A673 (cell line): ENCODE measurements at regions not wholly inside any gene's neighbourhood (a gene's known extent, or its start where the extent isn't known, plus 50 kb on each side); places are given as distances from the start of the nearest gene placed in this dataset.
"Not testable (repeated sequence)": the region's sequence is repeated elsewhere in the genome, so short reads cannot be mapped to it uniquely, and the experiment has no call there.

Experiments
- BruUV-seq: library from RNA; stranded (reverse); fragments of 400-500 nt; replicated peaks from 2 replicates; lab custom pipeline; 2021; lab: Mats Ljungman, UMichigan
- CTCF ChIA-PET: fragments of 300-600 bp; sonication (Branson Sonifier 250); formaldehyde crosslinking; loops from one replicate; lab custom pipeline; 2022; ENCODE audit warnings: antibody characterized with exemption; lab: Charles Lee
- POLR2A ChIA-PET: fragments of 300-600 bp; sonication (Branson Sonifier 250); formaldehyde crosslinking; loops from one replicate; lab custom pipeline; 2022; ENCODE audit warnings: antibody characterized with exemption; ENCODE audit not compliant: low non-redundant PET; lab: Charles Lee
- DNase-seq: peaks from one replicate; pipeline ENCODE4 v3.0.0-alpha.2; 2015; ENCODE audit warnings: low spot score
- H3K27ac ChIP-seq: fragments of 200-600 bp; sonication (generic); 2 replicates; pipeline ENCODE4 v1.5.1; 2016; ENCODE audit warnings: mixed run types, low read depth, mild to moderate bottlenecking, mixed read lengths, antibody characterized with exemption, low read length; ENCODE audit not compliant: poor library complexity, severe bottlenecking
- H3K27me3 ChIP-seq: fragments of 200-600 bp; sonication (generic); replicated peaks from 2 replicates; pipeline ENCODE4 v1.6.1; 2017; ENCODE audit warnings: mixed run types, low read depth, mild to moderate bottlenecking, mixed read lengths, antibody characterized with exemption, low read length; ENCODE audit not compliant: insufficient read depth, poor library complexity
- H3K36me3 ChIP-seq: fragments of 200-600 bp; sonication (generic); 2 replicates; pipeline ENCODE4 v1.6.1; 2016; ENCODE audit warnings: mixed run types, mild to moderate bottlenecking, mixed read lengths, antibody characterized with exemption, low read length; ENCODE audit not compliant: insufficient read depth, poor library complexity, severe bottlenecking
- H3K4me1 ChIP-seq: fragments of 200-600 bp; sonication (generic); 2 replicates; pipeline ENCODE4 v1.6.1; 2017; ENCODE audit warnings: mixed run types, mild to moderate bottlenecking, mixed read lengths, antibody characterized with exemption, low read length; ENCODE audit not compliant: insufficient read depth, poor library complexity, severe bottlenecking
- H3K4me3 ChIP-seq: fragments of 200-600 bp; sonication (generic); 2 replicates; pipeline ENCODE4 v1.5.1; 2016; ENCODE audit warnings: low read depth, mixed run types, mild to moderate bottlenecking, mixed read lengths, low read length; ENCODE audit not compliant: poor library complexity, severe bottlenecking
- H3K9me3 ChIP-seq: fragments of 200-600 bp; sonication (generic); 2 replicates; pipeline ENCODE4 v1.6.1; 2016; ENCODE audit warnings: mixed run types, low read depth, mild to moderate bottlenecking, mixed read lengths, antibody characterized with exemption, low read length; ENCODE audit not compliant: poor library complexity, severe bottlenecking
- CTCF ChIP-seq: fragments of 300-800, 200-600 bp; sonication (generic); conservative IDR thresholded peaks from 2 replicates; pipeline ENCODE4 v1.5.1; 2017; ENCODE audit warnings: low read depth, mild to moderate bottlenecking, antibody characterized with exemption, low read length, moderate library complexity, mixed read lengths
- EZH2 ChIP-seq: fragments of 200-600 bp; sonication (generic); IDR thresholded peaks from 2 replicates; pipeline ENCODE4 v1.6.1; 2017; ENCODE audit warnings: borderline replicate concordance, low read depth, mild to moderate bottlenecking, mixed read lengths, antibody characterized with exemption, low read length; ENCODE audit not compliant: poor library complexity, severe bottlenecking
- intact Hi-C: fragments of 100-400 bp; cut with micrococcal nuclease; formaldehyde crosslinking; loops from one replicate; pipeline ENCODE4 v1.10.0; 2022; ENCODE audit not compliant: unreplicated experiment

GRCh38 chr14:52150162-52150561, 81.3 kb upstream of the NID2 start:
- TF ChIP-seq CTCF (no peak), EZH2 (no peak)
- Histone ChIP-seq H3K4me1 (no peaks in the 10 kb centered on the region), H3K36me3 (no peaks in the 10 kb centered on the region), H3K4me3 (no peak overlapping the region), H3K27ac (no peak overlapping the region), H3K9me3 (no peaks in the 10 kb centered on the region), H3K27me3 (peaks cover 19% of the 10 kb centered on the region)
- CTCF ChIA-PET, result interaction anchor here (0.6 kb wide), 1 partner anchor 7 kb away, joined by 3 read pairs; no protein-coding TSS in a partner anchor
- no TSS peak for BruUV-seq
- POLR2A ChIA-PET, result no interaction called here
- DNase-seq, result no peak
- intact Hi-C loops, result no loop called here

GRCh38 chr14:52148371-52148770, 79.5 kb upstream of the NID2 start:
- Histone ChIP-seq H3K9me3 (no peaks in the 10 kb centered on the region), H3K27ac (no peak overlapping the region), H3K4me3 (no peak overlapping the region), H3K4me1 (no peaks in the 10 kb centered on the region), H3K36me3 (no peaks in the 10 kb centered on the region), H3K27me3 (peaks cover 19% of the 10 kb centered on the region)
- no peak for TF ChIP-seq CTCF
- no peak for TF ChIP-seq EZH2
- CTCF ChIA-PET, result no interaction called here
- intact Hi-C loops, result no loop called here
- no peak for DNase-seq
- POLR2A ChIA-PET, result no interaction called here
- no TSS peak for BruUV-seq

GRCh38 chr14:52146504-52146903, 77.6 kb upstream of the NID2 start:
- Histone ChIP-seq H3K4me1 (no peaks in the 10 kb centered on the region), H3K9me3 (no peaks in the 10 kb centered on the region), H3K27ac (no peak overlapping the region), H3K4me3 (no peak overlapping the region), H3K27me3 (peaks cover 17% of the 10 kb centered on the region), H3K36me3 (no peaks in the 10 kb centered on the region)
- ChIA-PET POLR2A (no interaction called here), CTCF (no interaction called here)
- TF ChIP-seq CTCF, result peak; percentile 19; the same call in 1 of the 2 replicates
- no peak for TF ChIP-seq EZH2
- BruUV-seq, result no TSS peak
- intact Hi-C loops, result no loop called here
- DNase-seq, result no peak

- DNase-seq, H3K27ac ChIP-seq, CTCF ChIA-PET, intact Hi-C loops, H3K4me1 ChIP-seq, BruUV-seq, H3K27me3 ChIP-seq, H3K9me3 ChIP-seq, H3K4me3 ChIP-seq, POLR2A ChIA-PET, H3K36me3 ChIP-seq: not testable (repeated sequence)
These were observed 75.2 kb upstream of the NID2 start for GRCh38 chr14:52144099-52144498.
